Adrenal gland (tissue), 5 donors: ENCODE measurements at regions not wholly inside any gene's neighbourhood (a gene's known extent, or its start where the extent isn't known, plus 50 kb on each side); places are given as distances from the start of the nearest gene placed in this dataset.

Source experiments
- POLR2A ChIP-seq, 2 donors: fragments of 450-650 bp; IDR thresholded peaks; one replicate each; pipeline ENCODE4 v1.6.1; 2017; ENCODE audit warnings: antibody characterized with exemption in 2 of 2, mild to moderate bottlenecking in 2 of 2, moderate library complexity in 1 of 2
- TF ChIP-seq, protein P1 (sequence below), 6 experiments: fragments of 450-650 bp in 4 of 6; fragments of 200-600 bp in 2 of 6; sonication (generic) in 1 of 6; IDR thresholded peaks; 1 replicate in 5 of 6; 2 replicates in 1 of 6; pipeline versions ENCODE4 v1.5.1 to v1.8.0; 2016 to 2021; ENCODE audit warnings: antibody characterized with exemption in 6 of 6, mild to moderate bottlenecking in 2 of 6, moderate library complexity in 1 of 6
- donor health status: DM: no; HTN: no; CAD: no.

DNA sequence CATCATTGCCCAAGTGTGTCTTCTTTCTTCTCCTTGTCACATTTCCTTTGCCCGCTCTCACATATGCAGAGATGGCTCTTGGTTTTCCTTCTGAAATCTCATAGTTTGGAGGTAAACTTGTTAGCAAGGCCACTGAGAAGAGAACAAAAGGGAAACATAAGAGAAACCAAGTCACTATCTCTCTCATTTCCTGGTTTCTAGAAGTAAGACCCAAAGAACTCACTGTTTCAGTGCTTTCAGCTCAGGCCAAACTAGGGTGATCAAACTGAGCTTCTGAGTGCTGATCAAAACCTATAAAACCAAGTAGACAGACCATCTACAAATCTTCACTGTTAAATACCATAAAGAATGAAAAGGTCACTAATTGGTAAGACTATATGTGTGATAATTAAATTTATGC, 275.4 kb upstream of the BTG1 start:
- TF ChIP-seq POLR2A (IDR thresholded peaks at IDR 0.05), result no peak
- TF ChIP-seq, protein P1, sequence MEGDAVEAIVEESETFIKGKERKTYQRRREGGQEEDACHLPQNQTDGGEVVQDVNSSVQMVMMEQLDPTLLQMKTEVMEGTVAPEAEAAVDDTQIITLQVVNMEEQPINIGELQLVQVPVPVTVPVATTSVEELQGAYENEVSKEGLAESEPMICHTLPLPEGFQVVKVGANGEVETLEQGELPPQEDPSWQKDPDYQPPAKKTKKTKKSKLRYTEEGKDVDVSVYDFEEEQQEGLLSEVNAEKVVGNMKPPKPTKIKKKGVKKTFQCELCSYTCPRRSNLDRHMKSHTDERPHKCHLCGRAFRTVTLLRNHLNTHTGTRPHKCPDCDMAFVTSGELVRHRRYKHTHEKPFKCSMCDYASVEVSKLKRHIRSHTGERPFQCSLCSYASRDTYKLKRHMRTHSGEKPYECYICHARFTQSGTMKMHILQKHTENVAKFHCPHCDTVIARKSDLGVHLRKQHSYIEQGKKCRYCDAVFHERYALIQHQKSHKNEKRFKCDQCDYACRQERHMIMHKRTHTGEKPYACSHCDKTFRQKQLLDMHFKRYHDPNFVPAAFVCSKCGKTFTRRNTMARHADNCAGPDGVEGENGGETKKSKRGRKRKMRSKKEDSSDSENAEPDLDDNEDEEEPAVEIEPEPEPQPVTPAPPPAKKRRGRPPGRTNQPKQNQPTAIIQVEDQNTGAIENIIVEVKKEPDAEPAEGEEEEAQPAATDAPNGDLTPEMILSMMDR (IDR thresholded peaks at IDR 0.05), result no peak
